ENCODE measurements at regions not wholly inside any gene's neighbourhood (a gene's known extent, or its start where the extent isn't known, plus 50 kb on each side); places are given as distances from the start of the nearest gene placed in this dataset.

DNA sequence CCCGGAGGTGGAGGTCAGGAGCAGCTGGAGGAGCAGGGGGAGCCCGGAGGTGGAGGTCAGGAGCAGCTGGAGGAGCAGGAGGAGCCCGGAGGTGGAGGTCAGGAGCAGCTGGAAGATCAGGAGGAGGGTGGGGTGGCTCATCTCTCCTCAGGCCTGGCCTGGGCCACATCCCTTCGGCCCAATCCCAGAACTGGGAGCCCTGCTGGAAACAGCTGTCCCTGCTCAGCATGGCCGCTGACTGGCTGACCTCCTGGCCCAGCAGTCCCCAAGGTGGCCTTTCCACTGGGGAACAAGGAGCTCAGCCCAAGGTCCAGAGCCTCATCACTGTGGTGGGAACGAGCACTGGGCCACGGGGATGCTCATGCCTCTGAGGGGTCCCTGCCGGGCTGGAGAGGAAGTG lies 66.6 kb upstream of the LAPTM4A start:
- intact Hi-C loops (cut with micrococcal nuclease) = no loop called here
- H3K79me2 ChIP-seq (ENCODE audit: insufficient read depth, low read length) = no peaks in the 10 kb centered on the region
- H3K36me3 ChIP-seq (ENCODE audit: control insufficient read depth in 1 of 2, insufficient read depth in 2 of 2, low read length in 2 of 2) = no peaks in the 10 kb centered on the region
- POLR2A ChIA-PET = no interaction called here
- H3K27ac ChIP-seq (ENCODE audit: low read depth, low read length) = no peak overlapping the region
- no peak for TF ChIP-seq YY1 (IDR thresholded peaks at IDR 0.05; ENCODE audit: extremely low read depth, insufficient replicate concordance, low read depth, low read length)
- no peak for TF ChIP-seq SRF (IDR thresholded peaks at IDR 0.05; ENCODE audit: low read depth)
- TF ChIP-seq POLR2AphosphoS5 (IDR thresholded peaks at IDR 0.05; ENCODE audit: low read depth, low read length) = no peak
- no peaks in the 10 kb centered on the region for H3K9me2 ChIP-seq (ENCODE audit: insufficient read depth)
- no peak overlapping the region for H3K4me2 ChIP-seq (ENCODE audit: low read length)
- BruUV-seq (replicated peaks) = no TSS peak
- ATAC-seq = no peak
- no peaks in the 10 kb centered on the region; a peak in 1 of 4 replicates for H3K4me1 ChIP-seq (ENCODE audit: control insufficient read depth in 1 of 2, insufficient read depth in 2 of 2, low read length in 2 of 2)
- no peak for DNase-seq (ENCODE audit: low read depth, low spot score)
- CTCF ChIA-PET = no interaction called here
- H4K20me1 ChIP-seq (ENCODE audit: insufficient read depth) = no peaks in the 10 kb centered on the region
- H3K9ac ChIP-seq (ENCODE audit: low read length) = no peak overlapping the region
- no peak overlapping the region for H3K4me3 ChIP-seq (replicated peaks in 1 of 2; ENCODE audit: low read depth in 1 of 2, low read length in 2 of 2)
- H3K9me3 ChIP-seq (ENCODE audit: control insufficient read depth in 1 of 2, insufficient read depth in 1 of 2, low read depth in 1 of 2, low read length in 2 of 2) = no peaks in the 10 kb centered on the region
- RAD21 ChIA-PET (ENCODE audit: low non-redundant PET in 1 of 2, low total read pairs in 2 of 2, uncharacterized antibody in 2 of 2, unreplicated experiment in 2 of 2) = no interaction called here
- H2AFZ ChIP-seq (ENCODE audit: low read depth, low read length, poor library complexity, severe bottlenecking) = no peak overlapping the region
- no peaks in the 10 kb centered on the region for H3K27me3 ChIP-seq (ENCODE audit: insufficient read depth, low read length)

DNA sequence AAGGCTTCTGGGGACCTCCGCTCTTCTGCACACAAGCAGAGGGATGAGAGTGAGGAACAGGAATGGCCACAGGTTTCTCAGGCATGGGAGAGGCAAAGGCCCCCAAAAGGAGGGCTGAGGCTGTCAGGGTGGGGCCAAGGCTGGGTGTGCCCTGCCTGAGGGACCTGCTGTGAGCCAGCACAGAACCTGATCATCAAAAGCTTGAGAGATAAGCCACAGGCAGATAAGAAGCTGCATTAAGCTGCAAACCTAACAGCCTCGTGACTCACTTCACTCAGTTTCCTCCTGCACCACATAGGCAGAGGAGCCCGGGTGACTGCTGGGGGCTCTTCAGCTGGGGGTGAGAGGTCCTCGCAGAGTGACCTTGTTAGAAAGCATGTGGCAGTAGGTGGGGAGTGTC lies 64.5 kb upstream of the LAPTM4A start:
- no peaks in the 10 kb centered on the region for H3K27me3 ChIP-seq (ENCODE audit: insufficient read depth, low read length)
- no peak for TF ChIP-seq ELF1 (IDR thresholded peaks at IDR 0.05; ENCODE audit: borderline replicate concordance, low read depth)
- no peak for TF ChIP-seq CBX3 (IDR thresholded peaks at IDR 0.05; ENCODE audit: low read depth)
- TF ChIP-seq SRF (IDR thresholded peaks at IDR 0.05; ENCODE audit: low read depth) = no peak
- no peak for TF ChIP-seq FOSL1 (IDR thresholded peaks at IDR 0.05; ENCODE audit: low read depth)
- TF ChIP-seq RAD21 (IDR thresholded peaks at IDR 0.05; ENCODE audit: low read depth) = no peak
- TF ChIP-seq POLR2AphosphoS5 (IDR thresholded peaks at IDR 0.05; ENCODE audit: low read depth, low read length) = no peak
- no peak for TF ChIP-seq ZFX (IDR thresholded peaks at IDR 0.05)
- no peak for TF ChIP-seq EGR1 (IDR thresholded peaks at IDR 0.05; ENCODE audit: low read depth)
- TF ChIP-seq POLR2A (IDR thresholded peaks at IDR 0.05; ENCODE audit: borderline replicate concordance, extremely low read depth, insufficient read depth, insufficient read length) = no peak
- no peaks in the 10 kb centered on the region for H3K9me2 ChIP-seq (ENCODE audit: insufficient read depth)
- RAD21 ChIA-PET (ENCODE audit: low non-redundant PET in 1 of 2, low total read pairs in 2 of 2, uncharacterized antibody in 2 of 2, unreplicated experiment in 2 of 2) = no interaction called here
- no peaks in the 10 kb centered on the region for H4K20me1 ChIP-seq (ENCODE audit: insufficient read depth)
- no peak for ATAC-seq
- H3K4me3 ChIP-seq (replicated peaks in 1 of 2; ENCODE audit: low read depth in 1 of 2, low read length in 2 of 2) = no peak overlapping the region
- CTCF ChIA-PET = no interaction called here
- H3K4me2 ChIP-seq (ENCODE audit: low read length) = no peak overlapping the region
- no peaks in the 10 kb centered on the region for H3K36me3 ChIP-seq (ENCODE audit: control insufficient read depth in 1 of 2, insufficient read depth in 2 of 2, low read length in 2 of 2)
- no peaks in the 10 kb centered on the region for H3K9me3 ChIP-seq (ENCODE audit: control insufficient read depth in 1 of 2, insufficient read depth in 1 of 2, low read depth in 1 of 2, low read length in 2 of 2)
- no peak overlapping the region for H3K9ac ChIP-seq (ENCODE audit: low read length)
- H2AFZ ChIP-seq (ENCODE audit: low read depth, low read length, poor library complexity, severe bottlenecking) = no peak overlapping the region
- BruUV-seq (replicated peaks) = no TSS peak
- no peak overlapping the region for H3K27ac ChIP-seq (ENCODE audit: low read depth, low read length)
- POLR2A ChIA-PET = no interaction called here
- no peaks in the 10 kb centered on the region for H3K79me2 ChIP-seq (ENCODE audit: insufficient read depth, low read length)
- no peak for DNase-seq (ENCODE audit: low read depth, low spot score)
- intact Hi-C loops (cut with micrococcal nuclease) = no loop called here
- no peaks in the 10 kb centered on the region; a peak in 1 of 4 replicates for H3K4me1 ChIP-seq (ENCODE audit: control insufficient read depth in 1 of 2, insufficient read depth in 2 of 2, low read length in 2 of 2)
